Activated naive CD4-positive, alpha-beta T cell treated with anti-CD3 and anti-CD28 coated beads, Interleukin-2, amount 10 ng/mL, durations not matched to agents 7 days and 5 days (primary cell): ENCODE measurements at regions not wholly inside any gene's neighbourhood (a gene's known extent, or its start where the extent isn't known, plus 50 kb on each side); places are given as distances from the start of the nearest gene placed in this dataset.

Source experiments
- CTCF ChIA-PET: fragments of 350-600 bp; sonication (Branson Sonifier 250); formaldehyde crosslinking; loops from one replicate; lab custom pipeline; 2021; ENCODE audit warnings: antibody characterized with exemption; lab: Charles Lee
- DNase-seq: peaks from one replicate; pipeline ENCODE4 v3.0.0-alpha.2; 2020
- H3K27ac Mint-ChIP-seq: one replicate; pipeline ENCODE4 v1.8.0; 2021; ENCODE audit warnings: mild to moderate bottlenecking, moderate library complexity, mixed read lengths
- H3K27me3 Mint-ChIP-seq: one replicate; pipeline ENCODE4 v1.8.0; 2021; ENCODE audit warnings: mild to moderate bottlenecking, mixed read lengths
- H3K36me3 Mint-ChIP-seq: one replicate; pipeline ENCODE4 v1.8.0; 2021; ENCODE audit warnings: mixed read lengths
- H3K4me1 Mint-ChIP-seq: one replicate; pipeline ENCODE4 v1.8.0; 2021; ENCODE audit warnings: mixed read lengths
- H3K4me3 Mint-ChIP-seq: one replicate; pipeline ENCODE4 v1.8.0; 2021; ENCODE audit warnings: mild to moderate bottlenecking, moderate library complexity, mixed read lengths
- H3K9me3 Mint-ChIP-seq: one replicate; pipeline ENCODE4 v1.8.0; 2021; ENCODE audit warnings: mixed read lengths

DNA sequence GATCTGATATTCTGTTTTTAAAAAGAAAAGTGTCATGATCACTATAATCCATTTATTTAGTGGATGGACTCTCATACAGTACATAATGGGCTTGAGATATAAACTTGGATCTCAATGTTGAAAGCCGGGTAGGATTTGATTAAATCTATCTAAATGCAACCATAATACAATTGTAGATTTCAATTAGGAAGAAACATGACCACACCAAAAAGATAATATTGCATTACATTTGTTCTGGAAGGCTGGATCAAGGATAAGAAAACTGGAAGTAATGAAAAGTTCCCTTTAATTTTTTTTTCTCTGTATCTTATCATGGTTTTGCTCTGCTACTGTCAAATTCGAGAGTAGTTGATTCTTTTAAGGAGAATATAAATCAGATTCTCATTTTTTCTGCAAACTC, 51.3 kb upstream of the UFL1 start:
- CTCF ChIA-PET = no interaction called here
- Mint-ChIP-seq H3K27me3 (peaks cover 6% of the 10 kb centered on the region), H3K4me3 (no peak overlapping the region), H3K36me3 (no peaks in the 10 kb centered on the region), H3K9me3 (peaks cover 3% of the 10 kb centered on the region), H3K4me1 (peaks cover 22% of the 10 kb centered on the region), H3K27ac (no peak overlapping the region)
- DNase-seq = no peak
